Liver (tissue), 3 donors: ENCODE measurements at regions not wholly inside any gene's neighbourhood (a gene's known extent, or its start where the extent isn't known, plus 50 kb on each side); places are given as distances from the start of the nearest gene placed in this dataset.

Experiments used
- FOXA2 ChIP-seq: IDR thresholded peaks from 2 replicates; pipeline ENCODE4 v1.6.1; 2016; ENCODE audit warnings: antibody characterized with exemption
- GABPA ChIP-seq, 2 donors: IDR thresholded peaks in 1 of 2; conservative IDR thresholded peaks in 1 of 2; 2 replicates each; pipeline ENCODE4 v1.6.1; 2016; ENCODE audit warnings: antibody characterized with exemption in 2 of 2, mild to moderate bottlenecking in 1 of 2, moderate library complexity in 1 of 2
- HNF4G ChIP-seq: IDR thresholded peaks from 2 replicates; pipeline ENCODE4 v1.6.1; 2016; ENCODE audit warnings: antibody characterized with exemption
- JUND ChIP-seq, 2 donors: IDR thresholded peaks; 2 replicates each; pipeline ENCODE4 v1.6.1; 2016; ENCODE audit warnings: antibody characterized with exemption in 2 of 2
- NR2F2 ChIP-seq: IDR thresholded peaks from 2 replicates; pipeline ENCODE4 v1.6.1; 2016; ENCODE audit warnings: antibody characterized with exemption
- RAD21 ChIP-seq, 2 donors: IDR thresholded peaks; 2 replicates each; pipeline ENCODE4 v1.6.1; 2016; ENCODE audit warnings: antibody characterized with exemption in 2 of 2, mild to moderate bottlenecking in 2 of 2
- RXRA ChIP-seq, 2 donors: IDR thresholded peaks; 2 replicates each; pipeline ENCODE4 v1.6.1; 2017 to 2018; ENCODE audit warnings: antibody characterized with exemption in 2 of 2, mild to moderate bottlenecking in 1 of 2
- SP1 ChIP-seq: IDR thresholded peaks from 2 replicates; pipeline ENCODE4 v1.6.1; 2018; ENCODE audit warnings: antibody characterized with exemption, mild to moderate bottlenecking
- TAF1 ChIP-seq: conservative IDR thresholded peaks from 2 replicates; pipeline ENCODE4 v1.6.1; 2016; ENCODE audit warnings: antibody characterized with exemption, mild to moderate bottlenecking
- YY1 ChIP-seq: IDR thresholded peaks from 2 replicates; pipeline ENCODE4 v1.6.1; 2016; ENCODE audit warnings: antibody characterized with exemption, mild to moderate bottlenecking
- TF ChIP-seq, protein P1 (sequence below): fragments of 150-350 bp; IDR thresholded peaks from 2 replicates; pipeline ENCODE4 v1.5.1; 2017; ENCODE audit warnings: improper control_type of control experiment, low read depth, low read length; ENCODE audit not compliant: missing input control
- TF ChIP-seq, protein P2 (sequence below): IDR thresholded peaks from 2 replicates; pipeline ENCODE4 v1.6.1; 2016; ENCODE audit warnings: antibody characterized with exemption
- TF ChIP-seq, protein P3 (sequence below): IDR thresholded peaks from 2 replicates; pipeline ENCODE4 v1.6.1; 2016; ENCODE audit warnings: antibody characterized with exemption
- TF ChIP-seq, protein P4 (sequence below): IDR thresholded peaks from 2 replicates; pipeline ENCODE4 v1.6.1; 2016; ENCODE audit warnings: antibody characterized with exemption, mild to moderate bottlenecking
- donor health status: healthy.
- donor health status: healthy.

DNA sequence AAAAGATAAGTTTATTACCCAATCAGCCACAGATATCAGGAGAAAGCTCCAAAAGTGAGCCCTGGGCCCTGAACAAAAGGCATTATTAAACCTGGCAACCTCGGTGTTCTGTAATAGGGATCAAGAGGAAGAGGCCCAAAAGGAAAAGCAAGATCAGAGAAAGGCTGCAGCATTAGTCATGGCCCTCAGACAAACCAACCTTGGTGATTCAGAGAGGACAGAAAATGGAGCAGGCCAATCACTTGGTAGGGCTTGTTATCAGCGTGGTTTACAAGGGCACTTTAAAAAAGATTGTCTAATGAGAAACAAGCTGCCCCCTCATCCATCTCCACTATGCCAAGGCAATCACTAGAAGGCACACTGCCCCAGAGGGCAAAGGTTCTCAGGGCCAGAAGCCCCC is 75.7 kb downstream of the AGTR2 start:
- TF ChIP-seq, protein P1, sequence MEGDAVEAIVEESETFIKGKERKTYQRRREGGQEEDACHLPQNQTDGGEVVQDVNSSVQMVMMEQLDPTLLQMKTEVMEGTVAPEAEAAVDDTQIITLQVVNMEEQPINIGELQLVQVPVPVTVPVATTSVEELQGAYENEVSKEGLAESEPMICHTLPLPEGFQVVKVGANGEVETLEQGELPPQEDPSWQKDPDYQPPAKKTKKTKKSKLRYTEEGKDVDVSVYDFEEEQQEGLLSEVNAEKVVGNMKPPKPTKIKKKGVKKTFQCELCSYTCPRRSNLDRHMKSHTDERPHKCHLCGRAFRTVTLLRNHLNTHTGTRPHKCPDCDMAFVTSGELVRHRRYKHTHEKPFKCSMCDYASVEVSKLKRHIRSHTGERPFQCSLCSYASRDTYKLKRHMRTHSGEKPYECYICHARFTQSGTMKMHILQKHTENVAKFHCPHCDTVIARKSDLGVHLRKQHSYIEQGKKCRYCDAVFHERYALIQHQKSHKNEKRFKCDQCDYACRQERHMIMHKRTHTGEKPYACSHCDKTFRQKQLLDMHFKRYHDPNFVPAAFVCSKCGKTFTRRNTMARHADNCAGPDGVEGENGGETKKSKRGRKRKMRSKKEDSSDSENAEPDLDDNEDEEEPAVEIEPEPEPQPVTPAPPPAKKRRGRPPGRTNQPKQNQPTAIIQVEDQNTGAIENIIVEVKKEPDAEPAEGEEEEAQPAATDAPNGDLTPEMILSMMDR = no peak
- TF ChIP-seq, protein P2, sequence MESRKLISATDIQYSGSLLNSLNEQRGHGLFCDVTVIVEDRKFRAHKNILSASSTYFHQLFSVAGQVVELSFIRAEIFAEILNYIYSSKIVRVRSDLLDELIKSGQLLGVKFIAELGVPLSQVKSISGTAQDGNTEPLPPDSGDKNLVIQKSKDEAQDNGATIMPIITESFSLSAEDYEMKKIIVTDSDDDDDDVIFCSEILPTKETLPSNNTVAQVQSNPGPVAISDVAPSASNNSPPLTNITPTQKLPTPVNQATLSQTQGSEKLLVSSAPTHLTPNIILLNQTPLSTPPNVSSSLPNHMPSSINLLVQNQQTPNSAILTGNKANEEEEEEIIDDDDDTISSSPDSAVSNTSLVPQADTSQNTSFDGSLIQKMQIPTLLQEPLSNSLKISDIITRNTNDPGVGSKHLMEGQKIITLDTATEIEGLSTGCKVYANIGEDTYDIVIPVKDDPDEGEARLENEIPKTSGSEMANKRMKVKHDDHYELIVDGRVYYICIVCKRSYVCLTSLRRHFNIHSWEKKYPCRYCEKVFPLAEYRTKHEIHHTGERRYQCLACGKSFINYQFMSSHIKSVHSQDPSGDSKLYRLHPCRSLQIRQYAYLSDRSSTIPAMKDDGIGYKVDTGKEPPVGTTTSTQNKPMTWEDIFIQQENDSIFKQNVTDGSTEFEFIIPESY = no peak
- TF ChIP-seq FOXA2 (no peak), RXRA (IDR thresholded peaks at IDR 0.05) (no peak), TAF1 (no peak), JUND (IDR thresholded peaks at IDR 0.05) (no peak), YY1 (no peak), SP1 (no peak), HNF4G (no peak), RAD21 (IDR thresholded peaks at IDR 0.05) (no peak), NR2F2 (no peak), GABPA (IDR thresholded peaks at IDR 0.05 in 1 of 2, conservative IDR thresholded peaks at IDR 0.05 in 1 of 2) (no peak)
- TF ChIP-seq, protein P3, sequence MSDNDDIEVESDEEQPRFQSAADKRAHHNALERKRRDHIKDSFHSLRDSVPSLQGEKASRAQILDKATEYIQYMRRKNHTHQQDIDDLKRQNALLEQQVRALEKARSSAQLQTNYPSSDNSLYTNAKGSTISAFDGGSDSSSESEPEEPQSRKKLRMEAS = no peak
- TF ChIP-seq, protein P4, sequence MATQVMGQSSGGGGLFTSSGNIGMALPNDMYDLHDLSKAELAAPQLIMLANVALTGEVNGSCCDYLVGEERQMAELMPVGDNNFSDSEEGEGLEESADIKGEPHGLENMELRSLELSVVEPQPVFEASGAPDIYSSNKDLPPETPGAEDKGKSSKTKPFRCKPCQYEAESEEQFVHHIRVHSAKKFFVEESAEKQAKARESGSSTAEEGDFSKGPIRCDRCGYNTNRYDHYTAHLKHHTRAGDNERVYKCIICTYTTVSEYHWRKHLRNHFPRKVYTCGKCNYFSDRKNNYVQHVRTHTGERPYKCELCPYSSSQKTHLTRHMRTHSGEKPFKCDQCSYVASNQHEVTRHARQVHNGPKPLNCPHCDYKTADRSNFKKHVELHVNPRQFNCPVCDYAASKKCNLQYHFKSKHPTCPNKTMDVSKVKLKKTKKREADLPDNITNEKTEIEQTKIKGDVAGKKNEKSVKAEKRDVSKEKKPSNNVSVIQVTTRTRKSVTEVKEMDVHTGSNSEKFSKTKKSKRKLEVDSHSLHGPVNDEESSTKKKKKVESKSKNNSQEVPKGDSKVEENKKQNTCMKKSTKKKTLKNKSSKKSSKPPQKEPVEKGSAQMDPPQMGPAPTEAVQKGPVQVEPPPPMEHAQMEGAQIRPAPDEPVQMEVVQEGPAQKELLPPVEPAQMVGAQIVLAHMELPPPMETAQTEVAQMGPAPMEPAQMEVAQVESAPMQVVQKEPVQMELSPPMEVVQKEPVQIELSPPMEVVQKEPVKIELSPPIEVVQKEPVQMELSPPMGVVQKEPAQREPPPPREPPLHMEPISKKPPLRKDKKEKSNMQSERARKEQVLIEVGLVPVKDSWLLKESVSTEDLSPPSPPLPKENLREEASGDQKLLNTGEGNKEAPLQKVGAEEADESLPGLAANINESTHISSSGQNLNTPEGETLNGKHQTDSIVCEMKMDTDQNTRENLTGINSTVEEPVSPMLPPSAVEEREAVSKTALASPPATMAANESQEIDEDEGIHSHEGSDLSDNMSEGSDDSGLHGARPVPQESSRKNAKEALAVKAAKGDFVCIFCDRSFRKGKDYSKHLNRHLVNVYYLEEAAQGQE = no peak
